KOPT-K1 (cell line): ENCODE measurements at regions not wholly inside any gene's neighbourhood (a gene's known extent, or its start where the extent isn't known, plus 50 kb on each side); places are given as distances from the start of the nearest gene placed in this dataset.
"Not testable (repeated sequence)": the region's sequence is repeated elsewhere in the genome, so short reads cannot be mapped to it uniquely, and the experiment has no call there.

Experiments
- H3K27ac ChIP-seq: fragments of 200-600 bp; sonication (generic); 2 replicates; pipeline ENCODE4 v1.5.1; 2016; ENCODE audit warnings: antibody characterized with exemption, mild to moderate bottlenecking, low read depth, low read length; ENCODE audit not compliant: poor library complexity, severe bottlenecking
- H3K36me3 ChIP-seq: fragments of 200-600 bp; sonication (generic); 2 replicates; pipeline ENCODE4 v1.5.1; 2017; ENCODE audit warnings: antibody characterized with exemption, mild to moderate bottlenecking, low read length, moderate library complexity; ENCODE audit not compliant: insufficient read depth
- H3K9me3 ChIP-seq: fragments of 200-600 bp; sonication (generic); 2 replicates; pipeline ENCODE4 v1.5.1; 2017; ENCODE audit warnings: antibody characterized with exemption, low read length, mild to moderate bottlenecking; ENCODE audit not compliant: insufficient read depth, poor library complexity, severe bottlenecking

DNA sequence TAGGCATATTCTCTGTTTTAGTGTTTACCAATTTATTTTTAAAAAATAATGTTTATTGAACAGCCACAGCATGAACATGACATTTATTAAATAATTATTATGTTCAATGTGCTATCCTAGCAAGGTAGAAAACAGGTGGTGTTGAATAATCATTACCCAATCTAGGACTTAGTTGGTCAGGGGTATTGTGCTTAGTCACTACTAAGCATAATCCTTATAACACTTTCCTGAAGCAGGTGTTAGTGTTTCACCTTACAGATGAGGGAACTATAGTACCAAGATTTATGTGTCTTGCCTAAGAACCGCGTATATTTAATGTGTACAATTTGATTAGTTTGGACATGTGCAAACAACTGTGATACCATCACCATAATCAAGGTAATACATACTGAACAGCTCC is 1387.2 kb upstream of the ACO1 start:
- Histone ChIP-seq H3K9me3 (no peaks in the 10 kb centered on the region), H3K27ac (no peak overlapping the region), H3K36me3 (no peaks in the 10 kb centered on the region)

DNA sequence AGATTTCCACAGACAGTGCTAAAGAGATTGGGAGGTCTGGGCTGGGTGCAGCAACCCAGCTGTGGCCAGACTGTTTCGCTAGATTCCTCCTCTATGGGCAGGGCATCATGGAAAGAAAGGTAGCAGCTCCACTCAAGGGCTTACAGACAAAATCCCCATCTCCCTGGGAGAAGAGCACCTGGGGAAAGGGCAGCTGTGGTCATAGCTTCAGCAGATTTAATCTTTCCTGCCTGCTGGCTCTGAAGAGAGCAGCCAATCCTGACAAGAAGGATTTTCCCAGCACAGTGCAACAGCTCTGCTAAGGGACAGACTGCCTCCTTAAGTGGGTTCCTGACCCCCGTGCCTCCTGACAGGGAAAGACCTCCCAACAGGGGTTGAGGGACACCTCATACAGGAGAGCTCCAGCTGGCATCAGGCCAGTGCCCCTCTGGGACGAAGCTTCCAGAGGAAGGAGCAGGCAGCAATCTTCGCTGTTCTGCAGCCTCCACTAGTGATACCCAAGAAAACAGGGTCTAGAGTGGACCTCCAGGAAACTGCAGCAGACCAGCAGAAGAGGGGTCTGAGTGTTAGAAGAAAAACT is 1379.3 kb upstream of the ACO1 start:
- H3K36me3 ChIP-seq, result no peaks in the 10 kb centered on the region
- no peak overlapping the region for H3K27ac ChIP-seq
- H3K9me3 ChIP-seq, result no peaks in the 10 kb centered on the region

DNA sequence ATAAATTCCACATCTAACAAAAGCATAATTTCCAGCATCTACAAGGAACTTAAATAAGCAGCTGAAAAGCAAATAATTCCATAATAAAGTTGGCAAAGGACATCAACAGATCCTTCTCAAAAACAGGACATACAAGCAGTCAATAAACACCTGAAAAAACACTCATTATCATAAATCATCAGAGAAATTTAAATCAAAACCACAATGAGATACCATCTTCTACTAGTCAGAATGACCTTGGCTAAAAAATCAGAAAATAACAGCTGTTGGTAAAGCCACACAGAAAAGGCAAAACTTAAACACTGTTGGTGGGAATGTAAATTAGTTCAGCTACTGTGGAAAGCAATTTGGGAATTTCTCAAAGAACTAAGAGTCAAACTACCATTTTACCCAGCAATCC is 1371.1 kb upstream of the ACO1 start:
- H3K36me3 ChIP-seq, result no peaks in the 10 kb centered on the region
- H3K27ac ChIP-seq, result no peak overlapping the region
- H3K9me3 ChIP-seq, result no peaks in the 10 kb centered on the region

DNA sequence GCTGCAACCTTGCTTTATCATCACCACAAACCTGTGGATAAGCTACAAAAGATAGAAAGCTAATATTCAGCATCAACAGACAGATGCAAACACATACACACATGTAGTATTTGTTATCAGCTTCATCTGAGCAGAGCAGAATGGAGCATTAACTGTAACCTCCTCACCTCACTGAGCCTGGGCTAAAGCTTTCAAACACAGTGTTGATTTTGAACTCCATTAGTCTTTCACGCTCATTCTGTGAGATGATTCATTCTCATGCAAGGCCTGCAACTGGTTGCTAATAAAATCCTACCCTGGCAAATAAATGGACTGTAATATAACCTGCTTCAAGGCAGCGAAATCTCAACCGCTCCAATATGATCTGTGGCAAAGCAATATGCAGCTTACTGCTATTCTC is 1360.6 kb upstream of the ACO1 start:
- no peak overlapping the region for H3K27ac ChIP-seq
- H3K36me3 ChIP-seq, result no peaks in the 10 kb centered on the region
- H3K9me3 ChIP-seq, result no peaks in the 10 kb centered on the region

DNA sequence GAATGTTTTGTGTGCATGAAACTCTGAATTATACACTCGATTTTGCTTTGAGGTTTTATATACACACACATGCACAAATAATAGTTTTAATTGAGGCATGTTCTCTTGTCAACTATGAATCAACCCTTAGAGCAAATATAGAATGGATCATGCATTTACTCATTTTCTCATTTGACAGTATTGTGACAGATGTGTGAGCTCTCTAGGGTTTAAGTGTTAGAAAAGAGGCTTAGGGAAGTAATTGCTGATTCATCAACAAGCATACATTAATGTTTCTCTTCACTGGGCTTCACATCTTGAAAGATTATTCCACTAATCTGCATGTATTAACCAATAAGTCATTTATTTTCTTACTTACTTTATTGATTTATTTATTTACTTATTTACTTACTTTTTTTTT is 1356.8 kb upstream of the ACO1 start:
- H3K9me3 ChIP-seq, result no peaks in the 10 kb centered on the region

DNA sequence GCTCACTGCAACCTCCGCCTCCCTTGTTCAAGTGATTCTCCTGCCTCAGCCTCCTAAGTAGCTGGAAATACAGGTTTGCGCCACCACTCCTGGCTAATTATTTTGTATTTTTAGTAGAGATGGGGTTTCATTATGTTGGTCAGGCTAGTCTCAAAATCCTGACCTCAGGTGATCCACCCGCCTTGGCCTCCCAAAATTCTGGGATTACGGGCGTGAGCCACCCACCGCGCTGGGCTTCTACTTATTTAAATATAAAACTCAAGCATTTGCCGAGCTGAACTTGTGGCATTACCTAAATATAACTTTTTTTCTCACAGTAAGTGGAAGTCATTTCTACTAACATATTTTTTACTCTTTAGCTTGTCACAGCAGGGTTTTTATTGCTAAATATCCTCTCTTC is 1356.3 kb upstream of the ACO1 start:
- no peak overlapping the region for H3K27ac ChIP-seq
- no peaks in the 10 kb centered on the region for H3K36me3 ChIP-seq
- no peaks in the 10 kb centered on the region for H3K9me3 ChIP-seq

More for the DNA sequence above, 1356.8 kb upstream of the ACO1 start:
- no peaks in the 10 kb centered on the region for H3K36me3 ChIP-seq
- no peak overlapping the region for H3K27ac ChIP-seq

DNA sequence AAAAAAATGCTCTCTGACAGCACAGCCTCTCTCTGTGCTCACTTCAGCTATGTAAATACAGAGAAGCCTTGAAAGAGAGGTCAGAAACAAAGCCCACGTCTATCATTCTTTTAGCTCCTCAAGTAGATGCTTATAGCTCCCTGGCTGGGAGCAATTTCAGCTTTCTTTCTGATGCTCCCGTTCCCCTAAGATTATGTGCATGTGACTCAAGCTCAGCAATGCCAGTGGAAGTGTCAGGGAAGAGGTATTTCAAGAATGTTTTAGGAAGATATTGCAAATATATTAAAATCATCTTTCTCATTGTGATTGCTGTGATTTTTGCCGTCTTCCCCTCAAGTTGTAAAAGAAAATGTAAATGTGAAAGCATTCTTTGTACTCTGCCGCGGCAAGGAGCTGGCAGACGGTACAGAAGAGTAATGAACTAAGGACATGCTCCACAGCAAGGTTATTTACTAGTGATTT is 1353.7 kb upstream of the ACO1 start:
- Histone ChIP-seq H3K27ac (no peak overlapping the region), H3K9me3 (no peaks in the 10 kb centered on the region), H3K36me3 (no peaks in the 10 kb centered on the region)

DNA sequence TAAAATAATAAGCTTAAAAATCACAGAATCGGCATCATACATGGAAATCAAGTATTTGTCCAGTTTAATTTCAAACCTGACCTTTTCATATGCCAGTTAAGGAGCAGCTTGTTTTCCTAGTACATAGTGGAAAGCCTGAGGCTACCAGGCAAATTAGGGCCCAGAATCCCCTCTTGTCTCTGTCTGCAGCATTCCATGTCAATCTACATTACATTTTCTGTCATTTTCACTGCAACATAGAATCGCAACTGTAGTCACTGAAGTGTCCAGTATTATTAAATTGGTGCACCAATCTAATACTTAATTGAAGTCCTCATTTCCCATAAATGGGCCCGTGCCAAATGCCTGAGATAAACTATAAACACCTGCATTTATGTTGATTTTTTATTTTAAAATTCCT is 1352.2 kb upstream of the ACO1 start:
- H3K9me3 ChIP-seq, result no peaks in the 10 kb centered on the region
- no peak overlapping the region for H3K27ac ChIP-seq
- H3K36me3 ChIP-seq, result no peaks in the 10 kb centered on the region

DNA sequence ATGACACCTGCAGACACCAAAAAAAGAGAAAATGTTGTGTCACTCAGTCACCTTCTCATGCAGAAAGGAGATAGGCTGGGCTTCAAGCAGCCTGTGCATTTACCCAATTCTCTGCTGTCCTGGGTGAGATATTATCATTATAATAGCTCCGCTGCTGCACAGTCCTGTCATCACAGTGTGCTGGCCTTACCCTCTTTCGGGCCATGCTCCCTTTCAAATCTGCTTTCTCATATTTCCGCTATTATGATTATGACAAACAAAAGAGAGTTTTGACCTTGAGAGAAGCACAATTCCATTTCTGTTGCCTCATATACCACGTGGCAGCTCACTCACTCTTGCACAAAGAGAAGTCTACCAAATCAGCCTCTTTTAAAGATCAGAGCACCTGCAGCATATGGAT is 1350.1 kb upstream of the ACO1 start:
- Histone ChIP-seq H3K27ac (no peak overlapping the region), H3K9me3 (no peaks in the 10 kb centered on the region), H3K36me3 (no peaks in the 10 kb centered on the region)

DNA sequence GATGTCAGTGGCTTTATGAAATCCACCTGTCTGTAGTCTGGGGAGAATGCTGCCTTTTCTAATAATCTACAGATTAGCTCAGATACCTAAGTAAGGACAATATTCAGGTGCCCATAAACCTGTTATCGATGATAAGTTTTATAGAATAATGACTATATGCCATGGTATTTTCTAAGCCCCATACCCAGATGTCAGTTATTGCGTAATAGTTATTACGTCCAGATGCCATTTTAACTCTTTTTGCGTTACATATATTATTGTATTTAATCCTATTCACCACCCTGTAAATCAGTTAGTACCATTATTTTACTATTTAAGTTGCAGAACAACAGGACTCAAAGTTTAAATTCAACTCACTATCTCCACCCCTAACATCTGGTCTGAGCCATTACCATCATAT is 1343.9 kb upstream of the ACO1 start:
- Histone ChIP-seq H3K9me3 (no peaks in the 10 kb centered on the region), H3K36me3 (no peaks in the 10 kb centered on the region), H3K27ac (no peak overlapping the region)

DNA sequence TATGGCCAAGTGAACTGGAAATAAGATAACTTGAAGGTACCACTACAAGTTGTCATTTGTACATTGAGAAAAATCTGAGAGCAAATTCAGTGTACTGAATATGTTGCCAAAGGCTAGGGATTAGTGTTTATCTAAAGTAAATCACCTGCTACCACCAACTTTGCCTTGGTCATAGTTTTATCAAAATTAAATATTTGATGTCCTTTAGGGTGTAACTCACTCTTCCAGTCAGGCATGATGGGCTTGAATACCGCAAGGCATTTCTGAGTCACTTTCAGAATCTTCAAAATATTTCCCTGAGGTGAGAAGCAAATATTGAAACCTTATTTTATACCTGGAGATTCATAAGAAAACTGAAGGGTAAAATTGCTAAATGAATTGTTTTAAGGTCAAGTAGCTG is 1338.6 kb upstream of the ACO1 start:
- Histone ChIP-seq H3K27ac (no peak overlapping the region), H3K9me3 (no peaks in the 10 kb centered on the region), H3K36me3 (no peaks in the 10 kb centered on the region)

DNA sequence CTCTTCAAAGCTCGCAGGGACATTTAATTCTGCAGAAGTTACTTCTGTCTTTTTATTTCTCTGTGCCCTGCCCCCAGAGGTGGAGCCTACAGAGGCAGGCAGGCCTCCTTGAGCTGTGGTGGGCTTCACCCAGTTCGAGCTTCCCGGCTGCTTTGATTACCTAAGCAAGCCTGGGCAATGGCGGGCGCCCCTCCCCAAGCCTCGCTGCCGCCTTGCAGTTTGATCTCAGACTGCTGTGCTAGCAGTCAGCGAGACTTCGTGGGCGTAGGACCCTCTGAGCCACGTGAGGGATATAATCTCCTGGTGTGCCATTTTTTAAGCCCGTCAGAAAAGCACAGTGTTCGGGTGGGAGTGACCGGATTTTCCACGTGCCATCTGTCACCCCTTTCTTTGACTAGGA is 1322.9 kb upstream of the ACO1 start:
- H3K27ac ChIP-seq, H3K9me3 ChIP-seq, H3K36me3 ChIP-seq: not testable (repeated sequence)

DNA sequence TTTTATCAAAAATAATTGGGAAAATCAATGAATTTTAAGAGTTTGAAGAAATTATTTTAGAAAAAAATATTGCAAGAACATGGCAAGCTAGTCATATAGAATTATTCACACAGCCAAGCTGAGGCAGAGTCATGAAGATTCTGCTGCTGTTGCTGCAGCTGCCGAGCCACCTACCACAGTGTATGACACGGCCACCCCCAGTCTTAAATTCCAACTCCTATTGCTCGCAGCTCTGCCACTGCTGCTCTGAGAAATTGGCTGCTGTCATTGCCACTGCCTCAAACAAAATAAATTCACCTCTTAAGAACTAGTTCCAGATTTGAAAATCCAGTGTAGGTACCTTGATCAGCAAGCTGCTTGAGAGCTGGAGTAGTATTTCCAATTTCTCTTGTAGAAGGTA is 1318.8 kb upstream of the ACO1 start:
- Histone ChIP-seq H3K9me3 (no peaks in the 10 kb centered on the region), H3K36me3 (no peaks in the 10 kb centered on the region), H3K27ac (no peak overlapping the region)

DNA sequence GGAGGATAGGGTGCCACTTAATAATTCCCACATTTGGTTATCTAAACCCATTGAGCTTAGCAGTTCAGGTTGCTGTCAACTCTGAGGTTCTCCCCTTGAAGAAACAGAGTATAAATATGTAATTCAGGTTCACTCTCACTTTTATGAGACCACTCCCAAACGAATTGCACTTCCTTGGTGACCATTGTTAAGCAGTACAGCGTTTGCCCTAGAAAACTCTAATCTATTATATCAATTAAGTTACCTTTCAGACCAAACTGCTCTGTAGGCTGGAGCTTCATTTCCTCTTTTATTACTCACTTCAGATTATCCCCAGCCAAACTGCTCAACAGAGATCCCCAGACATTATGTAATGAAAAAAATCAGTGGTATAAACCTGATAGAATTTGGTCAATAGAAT is 1317.0 kb upstream of the ACO1 start:
- no peak overlapping the region for H3K27ac ChIP-seq
- H3K9me3 ChIP-seq, result no peaks in the 10 kb centered on the region
- H3K36me3 ChIP-seq, result no peaks in the 10 kb centered on the region

DNA sequence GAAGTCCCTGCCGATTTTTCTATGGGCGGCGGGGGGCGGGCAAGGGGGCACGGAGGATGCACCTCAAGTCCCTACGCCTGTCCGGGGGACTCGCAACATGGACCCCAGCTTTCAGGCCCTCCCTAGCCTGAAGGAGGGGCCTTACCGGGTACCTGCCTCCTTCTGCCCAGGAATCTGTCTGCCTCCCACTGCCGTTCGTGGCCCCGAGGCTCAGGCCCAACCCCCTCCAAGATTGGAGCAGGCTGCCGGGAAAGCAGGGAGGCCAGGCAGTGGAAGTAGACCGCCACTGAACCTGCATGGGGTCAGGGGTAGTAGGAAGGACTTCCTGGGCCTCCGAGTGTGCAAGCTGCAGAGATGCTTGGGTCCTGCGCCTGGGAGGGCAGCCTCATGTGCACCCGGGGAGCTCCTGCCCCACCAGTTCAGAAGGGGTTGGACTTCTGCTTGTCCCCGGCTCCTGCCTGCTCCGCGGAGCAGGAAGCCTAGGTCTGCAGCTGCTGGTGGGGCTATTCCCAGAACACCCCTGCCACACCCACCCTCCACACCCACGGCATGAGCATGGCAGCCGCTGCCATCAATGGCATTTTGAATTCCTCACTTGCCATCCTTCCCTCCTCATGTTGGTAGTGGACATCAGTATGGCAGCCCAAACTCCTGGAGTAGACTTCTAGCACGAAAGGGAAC is 1312.7 kb upstream of the ACO1 start:
- Histone ChIP-seq H3K27ac (no peak overlapping the region), H3K36me3 (no peaks in the 10 kb centered on the region), H3K9me3 (no peaks in the 10 kb centered on the region)

DNA sequence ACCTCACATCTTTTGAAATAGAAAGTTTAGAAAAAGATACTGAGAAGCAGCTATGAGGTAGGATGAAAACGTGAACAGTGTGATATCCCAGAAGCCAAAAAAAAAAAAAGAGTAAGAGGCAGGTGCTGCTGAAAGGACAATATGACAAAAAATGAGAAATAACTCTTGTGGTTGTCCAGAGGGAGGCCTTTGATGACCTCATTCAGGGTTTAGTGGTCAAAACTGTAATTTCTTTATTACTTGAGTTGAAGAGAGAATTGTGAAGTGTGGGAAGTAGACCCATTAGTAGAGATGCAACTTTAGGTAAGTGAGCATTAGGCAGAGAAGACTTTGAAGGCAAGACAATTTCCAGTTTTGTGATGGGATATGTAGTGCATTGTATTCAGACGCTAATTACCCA is 1306.3 kb upstream of the ACO1 start:
- Histone ChIP-seq H3K36me3 (no peaks in the 10 kb centered on the region), H3K27ac (no peak overlapping the region), H3K9me3 (no peaks in the 10 kb centered on the region)
